ENCODE measurements at regions not wholly inside any gene's neighbourhood (a gene's known extent, or its start where the extent isn't known, plus 50 kb on each side); places are given as distances from the start of the nearest gene placed in this dataset.

DNA sequence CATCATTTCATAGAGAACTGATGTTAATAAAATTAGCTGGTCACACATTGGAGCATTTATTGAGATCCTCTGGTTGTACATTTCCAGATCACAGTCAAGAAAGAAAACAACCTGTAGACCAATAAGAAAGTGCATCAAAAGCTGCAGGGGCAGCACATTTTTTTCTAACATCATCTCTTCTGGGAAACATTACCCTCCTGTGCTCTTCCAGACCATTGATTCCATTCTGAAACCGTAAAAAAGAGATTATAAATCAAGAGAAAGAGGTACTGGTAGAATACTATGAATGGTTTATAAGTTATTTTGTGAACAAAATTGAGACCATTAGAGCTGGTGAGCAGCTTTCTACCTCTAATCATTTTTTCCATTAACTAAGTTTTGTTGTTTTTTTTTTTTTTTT, 1548.2 kb upstream of the CELF4 start:
- H3K4me3 ChIP-seq (ENCODE audit: low read depth, low read length): no peak overlapping the region
- DNase-seq (ENCODE audit: low read depth): no peak
- TF ChIP-seq CTCF (conservative IDR thresholded peaks at IDR 0.05; ENCODE audit: low read depth, low read length): no peak

DNA sequence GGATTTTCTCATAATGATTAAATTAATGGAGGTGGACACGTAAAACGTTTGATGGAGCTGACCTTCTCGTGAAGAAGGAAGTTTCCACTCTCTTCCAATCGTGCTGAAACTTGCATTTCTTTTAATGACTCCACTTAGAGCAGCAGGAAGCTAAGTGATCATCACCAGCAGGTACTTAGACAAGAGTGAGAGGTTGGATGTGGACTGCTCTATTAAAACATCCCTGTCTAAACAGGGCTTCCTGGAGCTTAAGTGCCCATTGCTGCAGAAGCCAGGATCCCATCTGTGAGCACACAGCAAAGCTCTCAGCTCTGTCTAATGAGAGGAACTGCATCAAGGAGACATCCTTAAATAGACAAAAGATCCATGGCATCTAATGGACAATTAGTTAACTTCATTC, 1539.5 kb upstream of the CELF4 start:
- no peak overlapping the region for H3K4me3 ChIP-seq (ENCODE audit: low read depth, low read length)
- DNase-seq (ENCODE audit: low read depth): no peak
- TF ChIP-seq CTCF (conservative IDR thresholded peaks at IDR 0.05; ENCODE audit: low read depth, low read length): no peak

DNA sequence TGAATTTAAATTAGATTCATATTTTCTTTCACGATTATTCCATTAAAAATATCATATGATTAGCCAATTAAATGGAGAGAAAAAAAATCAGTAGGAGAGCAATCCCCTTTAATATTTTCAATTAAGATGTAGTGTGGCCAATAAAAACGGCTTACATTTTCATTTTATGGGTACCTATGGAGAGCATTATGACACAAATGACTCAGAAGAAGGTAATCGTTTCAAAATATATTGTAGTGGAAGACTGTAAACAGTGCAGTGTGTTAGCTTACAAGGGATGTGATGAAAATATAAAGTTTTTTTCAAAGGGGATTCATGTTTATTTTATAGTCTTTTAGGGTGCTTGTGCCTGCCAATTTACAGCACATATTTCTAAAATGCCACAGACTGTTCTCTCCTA, 1507.4 kb upstream of the CELF4 start:
- no peak overlapping the region for H3K4me3 ChIP-seq (ENCODE audit: low read depth, low read length)
- no peak for TF ChIP-seq CTCF (conservative IDR thresholded peaks at IDR 0.05; ENCODE audit: low read depth, low read length)
- no peak for DNase-seq (ENCODE audit: low read depth)

DNA sequence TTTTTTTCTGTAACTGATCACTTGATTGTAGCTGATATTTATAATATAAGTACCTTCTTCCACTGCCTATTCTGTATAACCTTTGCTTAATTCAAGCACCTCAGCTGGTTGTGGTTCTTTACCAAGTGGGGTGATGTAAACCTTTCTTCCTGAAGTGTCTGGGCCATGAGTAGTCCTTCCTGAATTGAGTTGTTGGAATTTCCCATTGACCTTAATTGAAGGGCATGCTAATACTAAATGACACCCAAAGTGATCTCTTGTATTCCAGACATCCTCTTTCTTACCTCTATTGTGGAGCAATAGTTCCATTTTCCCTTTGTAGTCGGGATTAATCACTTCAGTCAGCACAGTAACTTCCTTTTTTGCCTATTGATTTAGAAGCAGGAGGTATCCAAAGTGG, 1496.8 kb upstream of the CELF4 start:
- no peak overlapping the region for H3K4me3 ChIP-seq (ENCODE audit: low read depth, low read length)
- DNase-seq (ENCODE audit: low read depth): no peak
- TF ChIP-seq CTCF (conservative IDR thresholded peaks at IDR 0.05; ENCODE audit: low read depth, low read length): no peak

GRCh38 chr18:39058386-39059000, 1492.9 kb upstream of the CELF4 start:
- no peak for TF ChIP-seq CTCF (conservative IDR thresholded peaks at IDR 0.05; ENCODE audit: low read depth, low read length)
- H3K4me3 ChIP-seq (ENCODE audit: low read depth, low read length): no peak overlapping the region
- DNase-seq (ENCODE audit: low read depth): no peak

DNA sequence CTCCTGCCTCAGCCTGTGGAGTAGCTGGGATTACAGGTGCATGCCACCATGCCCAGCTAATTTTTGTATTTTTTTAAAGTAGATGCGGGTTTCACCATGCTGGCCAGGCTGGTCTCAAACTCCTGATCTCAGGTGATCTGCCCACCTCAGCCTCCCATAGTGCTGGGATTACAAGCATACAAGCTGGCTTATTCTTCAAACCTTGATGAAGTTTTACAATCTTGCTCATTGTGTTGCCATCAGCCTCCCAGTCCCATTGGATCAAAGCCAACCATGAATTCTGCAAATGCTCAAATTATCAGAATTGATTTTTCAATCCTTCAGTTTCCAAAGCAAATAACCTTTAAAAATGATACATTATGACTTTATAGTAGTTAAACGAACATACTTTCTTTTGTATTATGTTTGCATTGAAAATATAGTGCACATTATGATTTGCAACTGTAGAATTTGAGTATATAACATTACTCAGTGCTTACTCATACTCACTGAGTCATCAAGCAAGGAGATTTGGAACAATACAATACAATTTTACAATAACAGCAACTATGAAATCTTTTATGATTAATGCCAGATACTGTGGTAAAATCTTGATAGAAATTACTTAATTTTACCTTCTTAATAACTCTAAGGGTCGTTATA, 1491.9 kb upstream of the CELF4 start:
- TF ChIP-seq CTCF (conservative IDR thresholded peaks at IDR 0.05; ENCODE audit: low read depth, low read length): no peak
- H3K4me3 ChIP-seq (ENCODE audit: low read depth, low read length): no peak overlapping the region
- DNase-seq (ENCODE audit: low read depth): peak; percentile 17

DNA sequence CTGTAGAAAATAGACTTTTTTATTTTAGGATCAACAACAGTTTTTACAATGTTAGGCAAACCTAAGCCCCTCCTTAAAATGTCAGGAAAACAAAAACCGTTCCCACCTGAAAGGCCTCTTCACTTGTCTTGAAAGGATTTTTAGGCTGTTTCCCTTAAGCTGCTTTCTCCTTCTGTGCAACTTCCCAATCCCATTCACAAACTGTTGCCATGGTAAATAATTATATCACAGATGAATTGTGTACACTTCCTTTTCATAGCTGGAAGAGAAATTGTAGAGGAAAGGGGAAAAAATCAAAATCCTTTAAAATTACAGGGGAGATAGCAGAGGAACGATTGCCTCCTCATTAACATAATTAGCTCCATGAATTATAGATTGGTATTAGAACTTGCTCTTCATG, 1488.0 kb upstream of the CELF4 start:
- no peak for TF ChIP-seq CTCF (conservative IDR thresholded peaks at IDR 0.05; ENCODE audit: low read depth, low read length)
- no peak for DNase-seq (ENCODE audit: low read depth)
- no peak overlapping the region for H3K4me3 ChIP-seq (ENCODE audit: low read depth, low read length)
